Kasumi-1 (cell line): ENCODE measurements at regions not wholly inside any gene's neighbourhood (a gene's known extent, or its start where the extent isn't known, plus 50 kb on each side); places are given as distances from the start of the nearest gene placed in this dataset.

Experiments used
- DNase-seq, 2 experiments: peaks; one replicate each; lab custom pipeline; 2025; lab: John Stamatoyannopoulos, UW

DNA sequence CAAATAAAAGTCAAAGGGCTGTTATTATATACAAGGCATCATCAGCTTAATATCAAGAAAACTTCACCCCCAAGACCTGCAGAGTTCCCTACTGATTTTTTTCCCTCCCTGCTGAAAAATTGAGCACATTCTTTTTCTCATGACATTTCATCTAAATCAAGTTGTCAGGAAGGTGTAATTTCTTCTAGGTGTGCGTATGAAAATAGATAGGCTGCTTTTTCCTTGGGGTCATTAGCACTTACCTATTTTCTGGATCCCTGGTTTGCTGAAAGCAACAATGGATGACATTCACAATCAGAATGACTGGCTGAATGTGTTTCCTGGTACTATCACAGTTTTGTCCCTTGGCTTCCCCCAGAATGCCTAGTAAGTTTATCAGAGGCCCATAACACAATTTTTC is 225.0 kb upstream of the KIRREL3 start:
- no peak for DNase-seq

DNA sequence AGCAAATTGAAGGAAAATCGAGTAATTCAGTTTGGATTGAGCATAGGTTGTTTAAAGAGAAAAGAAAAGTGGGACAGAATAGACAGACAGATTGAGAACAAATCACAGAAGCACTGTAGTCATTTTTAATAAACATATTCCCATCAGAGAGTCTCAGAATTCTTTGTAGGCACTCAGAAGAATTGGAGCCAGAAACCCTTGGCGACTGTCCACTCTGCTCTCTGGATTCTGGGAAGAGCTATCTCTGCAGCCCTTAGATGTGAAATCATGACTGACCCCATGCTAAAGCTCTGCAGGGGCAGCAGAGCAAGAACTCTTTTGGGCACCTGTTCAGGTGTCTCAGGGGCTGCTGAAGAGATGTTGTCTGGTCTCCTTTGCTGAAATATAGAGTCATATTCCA is 223.7 kb upstream of the KIRREL3 start:
- no peak for DNase-seq

DNA sequence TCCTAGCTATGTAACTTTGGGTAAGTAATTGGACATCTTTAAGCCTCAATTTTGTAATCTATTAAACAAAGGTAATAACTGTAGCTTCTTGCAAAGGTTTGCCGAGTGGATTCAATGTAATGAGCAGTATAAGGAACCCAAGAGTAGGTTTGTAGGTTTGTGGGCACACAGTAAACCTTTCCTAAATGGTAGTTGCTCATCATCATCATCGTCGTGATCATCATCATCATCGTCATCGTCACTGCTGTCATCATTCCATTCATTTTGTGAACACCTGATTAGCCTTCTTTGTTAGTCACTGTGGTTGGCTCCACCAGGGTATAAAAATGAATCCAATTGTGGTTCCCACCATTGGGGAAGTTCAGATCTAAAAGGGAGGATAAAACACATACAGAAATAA is 223.1 kb upstream of the KIRREL3 start:
- no peak for DNase-seq

DNA sequence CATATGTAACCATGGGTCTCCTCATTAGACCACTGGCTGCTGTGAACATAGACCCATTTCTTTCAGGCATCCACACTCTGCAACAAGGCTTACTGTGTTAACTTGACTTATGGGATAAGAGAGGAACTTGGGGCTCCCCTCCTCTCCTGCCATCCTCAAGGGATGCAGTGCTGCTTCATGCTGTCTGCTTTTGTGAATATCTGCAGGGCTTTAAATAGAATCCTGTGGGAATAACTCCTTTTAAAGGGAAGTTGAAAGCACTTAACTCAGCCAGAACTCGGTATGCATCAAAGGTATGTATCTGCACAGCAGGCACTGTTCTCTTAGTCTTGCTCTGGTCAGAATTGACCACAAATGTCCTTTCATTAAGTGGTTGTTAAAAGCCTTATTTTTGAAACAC is 222.5 kb upstream of the KIRREL3 start:
- no peak for DNase-seq

DNA sequence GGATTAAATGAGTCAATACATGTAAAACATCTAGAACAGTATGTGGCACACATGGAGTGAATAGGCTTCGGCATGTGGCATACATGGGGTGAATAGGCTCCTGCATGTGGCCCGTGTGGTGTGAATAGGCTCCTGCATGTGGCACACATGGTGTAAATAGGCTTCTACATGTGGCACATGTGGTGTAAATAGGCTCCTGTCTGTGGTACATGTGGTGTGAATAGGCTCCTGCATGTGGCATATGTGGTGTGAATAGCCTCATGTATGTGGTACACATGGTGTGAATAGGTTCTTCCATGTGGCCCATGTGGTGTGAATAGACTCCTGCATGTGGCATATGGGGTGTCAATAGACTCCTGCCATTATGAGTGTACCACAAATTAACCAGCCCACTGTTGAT is 219.1 kb upstream of the KIRREL3 start:
- no peak for DNase-seq

DNA sequence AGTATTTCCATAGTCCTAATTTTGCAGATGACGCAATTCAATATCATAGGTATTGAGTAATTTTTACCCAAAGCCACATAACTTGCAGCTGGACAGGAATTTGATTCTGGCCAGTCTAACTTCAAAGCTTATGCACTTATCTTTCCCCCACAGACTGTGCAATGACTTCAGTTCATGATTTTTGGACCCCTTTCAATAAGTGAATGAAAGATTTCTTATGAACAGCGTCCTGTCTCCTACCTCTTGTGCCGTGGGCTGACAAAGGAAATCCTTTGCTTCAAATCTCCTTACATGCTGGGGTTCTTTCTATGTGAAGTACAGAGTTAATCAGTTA is 217.7 kb upstream of the KIRREL3 start:
- DNase-seq, result no peak

DNA sequence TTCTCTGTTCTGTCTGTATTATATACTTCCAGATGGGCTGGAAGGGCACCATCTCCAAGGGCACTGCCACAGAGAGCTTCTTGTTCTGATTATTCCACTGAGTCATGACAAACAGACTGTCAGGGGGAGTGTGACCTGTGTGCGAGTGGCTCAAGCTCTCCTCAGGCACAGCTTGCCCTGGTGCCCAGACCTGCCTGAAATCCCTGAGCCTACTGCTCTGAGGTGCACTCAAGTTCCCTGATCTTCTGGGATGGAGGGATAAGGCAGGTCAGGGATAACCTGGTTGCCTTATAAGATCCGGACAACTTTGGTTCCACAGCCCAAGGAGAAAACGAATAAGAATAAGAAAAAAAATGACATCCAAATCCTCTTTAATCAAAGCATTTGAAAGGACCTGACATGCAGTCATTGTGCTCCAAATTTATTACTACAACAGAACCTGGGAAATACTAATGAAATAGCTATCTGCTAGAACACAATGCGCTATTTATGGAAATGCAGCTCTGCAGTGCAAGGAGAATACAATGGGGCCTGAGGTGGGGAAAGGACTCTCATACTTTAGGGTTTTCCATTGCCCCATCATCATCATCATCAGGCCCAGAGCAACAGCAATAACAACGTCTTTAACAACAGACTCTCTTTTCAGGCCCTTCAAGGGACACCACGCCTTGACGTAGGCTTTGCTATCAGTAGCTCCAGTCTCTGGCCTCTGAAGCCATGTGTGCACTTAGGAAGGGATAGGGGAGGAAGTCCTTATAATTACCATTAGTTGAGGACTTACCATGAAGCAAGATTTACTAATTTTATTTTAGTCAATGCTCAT is 217.1 kb upstream of the KIRREL3 start:
- DNase-seq, result no peak

DNA sequence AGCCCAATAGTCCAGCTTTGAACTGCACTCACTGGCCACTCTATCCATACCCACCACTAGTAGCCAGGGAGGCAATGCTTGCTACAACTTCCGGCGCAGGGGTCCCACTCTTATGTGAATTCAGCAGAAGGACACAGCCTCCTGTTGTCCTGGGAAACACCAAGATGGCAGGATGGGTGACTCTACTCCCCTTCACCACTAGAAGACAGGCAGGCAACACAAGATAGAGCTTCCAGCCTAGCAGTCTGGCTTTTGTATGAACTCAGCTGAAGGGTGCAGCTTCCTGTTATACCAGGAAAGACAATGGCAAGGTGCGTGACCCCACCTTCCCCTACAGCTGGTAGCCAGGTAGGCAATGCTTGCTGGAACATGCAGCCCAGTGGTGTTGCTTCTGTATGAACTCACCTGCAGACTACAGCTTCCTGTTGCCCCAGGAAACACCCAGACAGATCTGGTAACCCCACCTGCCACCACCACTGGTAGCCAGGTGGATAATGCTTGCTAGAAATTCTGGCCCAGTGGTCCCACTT is 205.2 kb upstream of the KIRREL3 start:
- no peak for DNase-seq

DNA sequence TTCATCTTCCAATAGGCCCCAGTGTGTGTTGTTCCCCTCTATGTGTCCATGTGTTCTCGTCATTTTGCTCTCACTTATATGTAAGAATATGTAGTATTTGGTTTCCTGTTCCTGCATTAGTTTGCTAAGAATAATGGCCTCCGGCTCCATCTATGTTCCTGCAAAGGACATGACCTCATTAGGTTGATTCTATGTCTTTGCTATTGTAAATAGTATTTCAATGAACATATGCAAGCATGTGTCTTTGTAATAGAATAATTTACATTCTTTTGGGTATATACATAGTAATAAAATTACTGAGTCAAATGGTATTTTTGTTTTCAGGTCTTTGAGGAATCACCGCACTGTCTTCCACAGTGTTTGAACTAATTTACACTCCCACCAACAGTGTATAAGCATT is 202.9 kb upstream of the KIRREL3 start:
- DNase-seq, result no peak

DNA sequence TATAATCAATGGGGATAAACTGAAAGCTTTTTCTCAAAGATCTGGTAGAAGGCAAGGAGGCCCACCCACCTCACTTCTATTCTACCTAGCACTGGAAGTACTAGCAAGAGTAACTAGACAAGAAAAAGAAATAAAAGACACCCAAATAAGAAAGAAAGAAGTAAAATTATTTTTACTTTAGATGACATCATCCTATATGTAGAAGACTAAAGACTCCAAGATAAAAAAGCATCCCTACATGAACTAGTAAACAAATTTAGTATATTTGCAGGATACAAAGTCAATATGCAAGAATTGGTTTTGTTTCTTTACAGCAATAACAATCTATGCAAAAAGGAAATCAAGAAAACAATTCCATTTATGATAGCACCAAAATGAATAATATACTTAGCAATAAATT is 201.5 kb upstream of the KIRREL3 start:
- no peak for DNase-seq

DNA sequence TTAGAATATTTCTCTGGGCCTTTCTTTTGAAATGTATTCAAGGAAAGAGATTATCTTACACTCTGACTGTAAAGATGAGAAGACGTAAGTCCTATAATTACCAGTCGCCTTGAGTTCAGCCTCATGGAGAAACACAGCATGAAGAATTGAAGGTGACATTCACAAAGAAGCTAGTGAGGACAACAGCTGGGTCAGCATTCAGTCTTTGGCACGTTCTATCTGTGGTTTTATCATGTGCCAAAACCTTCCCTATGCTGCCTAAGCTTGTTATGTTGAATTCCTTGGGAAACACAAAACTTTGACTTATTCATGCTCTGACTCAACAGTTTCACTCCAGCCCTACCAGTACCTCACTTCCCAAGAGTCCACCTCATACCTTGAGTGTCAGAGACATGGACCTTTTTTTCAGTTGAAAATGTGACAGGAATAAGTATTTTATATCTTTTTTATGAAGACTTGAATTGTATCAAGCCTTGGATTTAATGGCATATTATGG is 198.8 kb upstream of the KIRREL3 start:
- DNase-seq, result no peak

DNA sequence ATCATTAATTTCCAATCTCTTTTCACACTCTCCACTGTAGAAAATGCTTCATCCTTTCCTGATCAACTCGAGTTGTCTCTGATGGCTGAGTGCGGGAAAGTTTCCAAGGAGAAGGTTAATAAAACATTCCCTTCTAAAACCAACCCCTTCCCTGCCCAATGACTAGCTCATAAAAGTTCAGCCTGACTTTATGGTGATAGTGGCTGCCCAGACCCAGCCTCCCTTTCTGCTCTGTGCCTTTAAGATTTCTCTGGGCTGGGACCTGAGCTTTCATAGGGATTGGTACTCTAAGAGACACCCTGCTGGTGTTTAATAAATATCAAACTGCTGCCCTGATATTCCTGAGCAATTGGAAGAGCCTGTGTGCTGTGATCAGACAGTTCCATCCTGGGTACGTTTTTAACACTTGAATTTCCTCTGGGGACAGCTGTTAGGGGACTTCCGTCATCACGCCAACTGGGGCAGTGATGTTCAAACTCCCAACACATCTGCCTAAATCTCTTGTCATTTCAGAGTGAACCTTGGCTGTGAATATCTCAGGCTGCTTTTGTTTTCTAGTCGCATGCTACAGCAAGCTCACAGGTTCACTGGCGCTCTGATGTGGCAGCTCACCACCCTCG is 195.0 kb upstream of the KIRREL3 start:
- no peak for DNase-seq

DNA sequence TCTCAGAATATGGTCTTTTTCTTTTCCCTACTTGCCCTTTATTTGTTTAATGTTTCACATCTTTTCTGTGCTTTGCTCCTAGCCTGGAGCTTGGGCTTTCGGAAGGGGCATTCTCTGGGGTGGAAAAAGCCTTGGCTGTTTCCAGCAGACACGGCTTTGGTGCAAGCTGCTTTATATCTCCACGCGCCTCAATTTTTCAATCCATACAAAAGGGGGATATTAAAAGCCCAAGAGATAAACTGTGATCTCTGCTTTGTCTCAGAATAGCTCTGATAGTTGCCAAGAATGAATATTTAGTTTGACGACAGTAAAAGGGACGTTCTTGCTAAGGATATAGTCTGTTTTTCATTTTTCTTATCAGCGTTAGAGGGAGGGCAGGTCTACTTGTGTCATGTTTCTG is 194.0 kb upstream of the KIRREL3 start:
- DNase-seq, result no peak

DNA sequence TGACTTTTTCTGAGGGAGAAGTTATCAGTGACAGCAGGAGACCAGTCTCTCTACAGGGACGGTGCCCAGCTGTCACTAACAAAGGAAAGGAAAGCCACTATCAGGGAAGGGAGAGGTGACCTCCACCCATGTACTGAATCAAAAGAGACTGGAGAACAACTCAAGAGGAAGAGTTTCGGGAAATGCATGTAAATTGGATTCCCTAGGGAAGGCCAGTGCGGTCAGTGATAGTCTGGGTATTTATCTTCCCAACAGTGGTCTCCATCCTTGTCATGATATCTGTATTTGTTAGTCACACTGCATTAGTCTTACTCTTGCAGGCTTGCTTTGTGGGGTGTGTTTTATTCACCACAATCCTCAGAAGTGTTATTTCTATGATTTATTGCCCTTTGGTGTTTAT is 193.4 kb upstream of the KIRREL3 start:
- no peak for DNase-seq

DNA sequence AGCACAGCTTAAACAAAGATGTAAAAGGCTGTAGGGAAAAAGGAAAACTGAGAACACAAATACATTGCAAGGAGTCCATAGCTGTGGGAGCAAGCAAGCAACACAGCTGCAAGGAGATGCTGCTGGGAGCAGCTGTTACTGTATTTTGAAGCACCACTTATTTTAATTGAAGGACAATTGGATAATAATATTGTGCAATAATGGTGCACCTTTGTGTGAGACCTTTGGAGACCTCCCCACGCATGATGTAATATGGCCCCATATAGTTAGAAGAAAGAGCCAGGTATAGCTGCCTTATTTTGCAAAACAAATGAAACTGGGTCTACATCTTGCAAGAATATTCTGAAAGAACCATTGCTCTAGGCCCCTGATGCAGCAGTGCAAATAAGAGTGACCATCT is 191.1 kb upstream of the KIRREL3 start:
- DNase-seq, result no peak

DNA sequence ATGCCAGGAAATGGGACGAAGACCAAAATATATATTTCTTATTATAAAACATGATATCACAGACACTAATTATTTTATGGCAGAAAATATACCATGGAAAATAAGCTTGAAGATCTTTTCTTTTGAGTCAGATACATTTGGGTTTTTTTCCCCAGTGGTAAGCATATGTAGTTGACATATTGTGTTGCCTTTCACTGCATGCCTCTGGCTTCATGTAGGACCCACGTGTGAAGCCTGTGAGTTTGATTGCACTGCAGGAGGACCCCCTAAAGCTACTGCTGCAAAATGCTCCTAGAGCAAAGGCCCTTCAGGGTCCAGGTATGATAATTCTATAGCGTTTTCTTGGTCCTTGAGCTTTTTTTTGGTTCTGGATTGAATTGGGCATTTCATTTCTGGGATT is 190.7 kb upstream of the KIRREL3 start:
- DNase-seq, result no peak

DNA sequence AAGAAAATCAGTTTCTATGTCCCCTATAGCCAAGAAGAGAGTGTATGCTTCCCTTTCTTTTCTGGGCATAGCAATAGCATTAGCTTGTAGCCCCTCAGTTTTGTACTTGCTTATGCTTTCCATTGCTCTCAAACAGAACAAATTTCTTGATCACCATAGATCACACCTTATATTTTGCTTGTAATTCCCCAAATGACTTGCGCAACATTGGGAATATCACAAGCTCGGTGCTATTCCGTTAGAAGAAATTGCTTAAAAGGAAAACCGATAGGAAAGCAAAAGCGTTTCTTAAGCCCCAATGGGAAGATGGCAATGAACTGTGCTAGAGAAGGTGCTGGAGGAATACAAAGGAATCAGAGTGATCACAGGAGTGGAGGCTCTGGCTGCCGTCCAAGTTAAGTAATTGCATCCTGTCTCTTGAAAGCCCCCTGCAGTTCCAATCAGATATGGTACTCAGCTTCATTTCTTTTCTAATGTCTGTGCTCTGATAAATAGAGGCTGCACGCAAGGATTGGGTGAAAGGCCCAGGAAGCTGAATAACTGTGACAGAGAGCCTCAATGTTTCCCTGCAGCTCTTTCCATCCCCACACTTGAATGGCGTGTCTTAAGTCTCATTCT is 182.1 kb upstream of the KIRREL3 start:
- DNase-seq, result no peak

DNA sequence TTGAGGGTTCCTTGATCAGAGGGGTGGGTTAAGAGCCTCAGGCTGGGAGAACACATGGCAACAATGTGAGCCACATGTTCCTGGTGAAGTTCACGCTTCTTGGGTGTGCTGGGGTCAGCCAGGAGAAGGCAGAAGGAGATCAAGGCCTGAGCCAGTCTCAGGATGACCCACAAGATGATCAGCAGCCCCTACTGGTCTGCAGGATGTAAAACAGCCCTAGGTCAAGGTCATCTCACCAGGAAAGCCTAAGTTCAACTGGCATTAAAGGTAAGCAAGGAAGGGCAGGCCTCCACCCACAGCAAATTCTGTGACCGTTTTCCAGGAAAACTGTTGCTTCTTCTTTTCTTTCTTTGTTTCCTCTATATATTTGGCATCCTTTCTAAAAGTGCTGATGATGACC is 156.7 kb upstream of the KIRREL3 start:
- no peak for DNase-seq

DNA sequence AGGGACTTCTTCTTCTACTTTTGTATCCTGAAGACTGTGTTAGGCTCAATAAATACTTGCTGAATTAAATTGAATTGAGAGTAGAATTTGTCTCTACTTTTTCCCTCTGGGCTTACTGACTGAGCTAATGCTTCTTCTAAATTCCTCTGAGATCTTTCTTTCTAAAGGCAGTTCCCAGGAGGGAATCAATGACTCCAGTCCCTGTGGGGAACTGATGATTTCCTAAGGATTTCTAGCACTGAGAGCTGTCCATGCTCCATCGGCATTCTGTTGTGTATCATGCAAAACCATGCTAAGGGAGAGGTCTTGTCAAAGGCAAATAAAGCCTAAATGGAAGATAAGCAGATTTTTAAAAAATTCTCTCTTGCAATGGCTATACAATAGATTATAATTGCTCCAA is 148.8 kb upstream of the KIRREL3 start:
- no peak for DNase-seq

DNA sequence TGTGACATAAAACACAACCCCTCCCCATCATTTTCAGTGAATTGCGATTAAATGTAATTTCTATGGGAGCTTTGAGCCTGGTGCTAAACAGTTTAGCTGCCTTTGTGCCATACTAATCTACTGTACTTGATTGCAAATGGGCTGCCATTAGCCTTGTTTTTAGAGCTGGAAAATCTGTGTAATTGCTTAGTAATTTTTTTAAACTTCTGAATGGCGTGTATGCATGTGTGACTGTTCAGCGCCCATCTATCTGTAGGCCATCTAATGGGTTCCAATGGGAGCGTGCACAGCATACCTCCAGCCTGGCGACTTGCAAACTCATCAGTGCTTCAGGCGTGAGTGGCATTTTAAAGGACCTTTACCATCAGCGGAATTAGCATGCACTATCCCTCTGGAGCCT is 142.7 kb upstream of the KIRREL3 start:
- no peak for DNase-seq

DNA sequence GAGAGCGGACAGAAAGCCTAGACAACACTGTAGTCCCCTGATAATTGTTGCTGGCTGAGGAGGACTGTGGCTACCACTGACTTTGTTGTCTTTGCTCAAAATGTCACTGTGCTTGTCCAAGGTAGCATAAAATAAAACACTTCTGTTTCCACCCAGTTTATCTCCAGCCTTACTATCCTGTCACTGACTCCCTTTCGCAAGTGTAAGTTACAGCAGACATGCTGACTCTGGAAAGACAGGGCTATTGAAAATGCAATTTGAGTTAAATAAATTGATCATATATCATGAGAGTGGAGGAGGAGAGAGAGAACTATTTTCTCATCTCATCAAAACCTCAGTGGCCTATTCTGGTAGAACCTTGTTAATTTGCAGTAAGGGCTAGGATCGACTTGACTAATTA is 138.0 kb upstream of the KIRREL3 start:
- no peak for DNase-seq

DNA sequence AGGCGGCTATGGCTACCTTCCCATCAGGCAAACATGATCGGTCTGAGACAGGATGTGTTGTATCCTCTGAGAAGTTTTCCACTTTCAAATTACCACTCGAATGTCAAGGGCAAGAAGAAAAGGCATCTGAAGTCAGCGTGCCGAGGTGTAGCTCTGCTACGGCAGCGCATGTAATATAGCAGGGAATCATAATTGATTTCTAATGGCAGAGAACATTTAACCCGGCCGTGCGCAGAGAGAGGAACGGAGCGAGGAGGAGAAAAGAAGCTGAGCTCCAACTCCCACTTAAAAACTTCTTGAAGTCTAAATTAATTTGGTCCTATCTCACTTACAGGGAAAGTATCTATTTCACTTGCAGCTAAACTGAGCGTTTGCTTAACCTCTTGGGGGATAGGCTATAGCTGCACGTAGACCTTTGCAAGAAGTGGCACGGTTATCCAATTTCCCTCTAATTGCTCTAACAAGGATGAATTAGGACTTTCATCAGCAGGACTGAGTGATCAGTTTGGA is 137.3 kb upstream of the KIRREL3 start:
- DNase-seq, result no peak

DNA sequence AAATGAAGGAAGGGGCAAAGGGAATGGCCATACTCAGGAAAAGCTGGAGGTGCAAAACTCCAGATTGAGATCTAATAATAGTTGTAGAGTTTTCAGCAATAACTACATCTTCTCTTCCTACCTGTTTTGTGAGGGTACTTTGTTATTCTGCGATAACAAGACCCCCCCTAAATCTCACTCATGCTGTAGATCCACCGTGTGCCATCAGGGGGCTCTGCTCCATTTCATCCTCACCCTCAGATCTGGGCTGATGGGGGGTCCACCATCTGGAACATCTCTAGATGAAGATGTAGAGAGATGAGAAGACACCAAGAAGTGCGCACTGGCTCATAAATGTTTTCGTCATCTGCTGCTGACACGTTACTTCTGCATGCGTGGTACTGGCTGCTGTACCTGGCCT is 135.9 kb upstream of the KIRREL3 start:
- no peak for DNase-seq
